Amniotic stem cell (primary cell): ENCODE measurements at regions not wholly inside any gene's neighbourhood (a gene's known extent, or its start where the extent isn't known, plus 50 kb on each side); places are given as distances from the start of the nearest gene placed in this dataset.

ENCODE experiments used
- DNase-seq: peaks from one replicate; lab custom pipeline; 2025; lab: John Stamatoyannopoulos, UW

DNA sequence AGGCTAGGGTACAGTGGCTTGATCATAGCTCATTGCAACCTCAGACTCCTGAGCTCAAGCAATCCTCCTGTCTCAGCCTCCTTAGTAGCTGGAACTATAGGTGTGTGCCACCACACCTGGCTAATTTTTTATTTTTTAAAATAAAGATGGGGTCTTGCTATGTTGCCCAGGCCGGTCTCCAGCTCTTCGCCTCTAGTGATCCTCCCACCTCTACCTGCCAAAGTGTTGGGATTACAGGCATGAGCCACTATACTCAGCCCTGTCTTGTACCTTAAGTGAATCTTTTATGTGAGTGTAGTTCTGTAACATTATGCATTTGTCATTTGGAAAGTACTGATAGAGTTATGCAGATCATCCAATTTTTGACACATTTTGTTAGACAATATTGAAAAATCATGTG lies 66.9 kb upstream of the C15orf39 start:
- DNase-seq: no peak

DNA sequence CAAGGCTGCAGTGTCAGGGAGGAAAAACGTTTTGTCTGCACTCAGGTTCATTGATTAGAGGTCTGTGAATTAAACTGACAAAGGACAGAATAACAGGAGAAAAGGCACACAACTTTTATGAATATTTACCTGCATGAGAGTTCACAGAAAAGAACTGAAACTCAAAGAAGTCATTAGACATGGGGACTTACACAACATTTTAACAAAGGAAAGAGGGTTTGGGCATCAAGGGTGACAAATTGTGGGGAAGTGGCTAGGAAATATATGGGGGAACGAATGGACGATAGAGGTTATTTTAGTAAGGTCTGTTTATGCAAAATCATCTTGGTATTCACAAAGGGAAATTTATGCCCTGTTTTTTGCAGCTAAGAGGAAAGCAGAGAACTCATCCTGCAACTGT lies 65.6 kb upstream of the C15orf39 start:
- no peak for DNase-seq

DNA sequence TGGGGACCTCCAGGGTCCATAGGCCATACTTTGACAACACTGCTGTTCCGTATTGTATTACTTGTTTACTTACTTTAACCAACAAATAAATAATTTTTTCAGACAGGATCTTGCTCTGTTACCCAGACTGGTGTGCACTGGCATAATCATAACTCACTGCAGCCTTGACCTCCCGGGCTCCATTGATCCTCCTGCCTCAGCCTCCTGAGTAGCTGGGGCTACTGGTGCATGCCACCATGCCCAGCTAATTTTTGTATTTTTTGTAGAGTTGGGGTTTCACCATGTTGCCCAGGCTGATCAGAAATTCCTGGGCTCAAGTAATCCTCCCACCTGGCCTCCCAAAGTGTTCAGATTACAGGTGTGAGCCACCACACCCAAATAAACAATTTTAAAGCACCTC lies 64.9 kb upstream of the C15orf39 start:
- DNase-seq: no peak

DNA sequence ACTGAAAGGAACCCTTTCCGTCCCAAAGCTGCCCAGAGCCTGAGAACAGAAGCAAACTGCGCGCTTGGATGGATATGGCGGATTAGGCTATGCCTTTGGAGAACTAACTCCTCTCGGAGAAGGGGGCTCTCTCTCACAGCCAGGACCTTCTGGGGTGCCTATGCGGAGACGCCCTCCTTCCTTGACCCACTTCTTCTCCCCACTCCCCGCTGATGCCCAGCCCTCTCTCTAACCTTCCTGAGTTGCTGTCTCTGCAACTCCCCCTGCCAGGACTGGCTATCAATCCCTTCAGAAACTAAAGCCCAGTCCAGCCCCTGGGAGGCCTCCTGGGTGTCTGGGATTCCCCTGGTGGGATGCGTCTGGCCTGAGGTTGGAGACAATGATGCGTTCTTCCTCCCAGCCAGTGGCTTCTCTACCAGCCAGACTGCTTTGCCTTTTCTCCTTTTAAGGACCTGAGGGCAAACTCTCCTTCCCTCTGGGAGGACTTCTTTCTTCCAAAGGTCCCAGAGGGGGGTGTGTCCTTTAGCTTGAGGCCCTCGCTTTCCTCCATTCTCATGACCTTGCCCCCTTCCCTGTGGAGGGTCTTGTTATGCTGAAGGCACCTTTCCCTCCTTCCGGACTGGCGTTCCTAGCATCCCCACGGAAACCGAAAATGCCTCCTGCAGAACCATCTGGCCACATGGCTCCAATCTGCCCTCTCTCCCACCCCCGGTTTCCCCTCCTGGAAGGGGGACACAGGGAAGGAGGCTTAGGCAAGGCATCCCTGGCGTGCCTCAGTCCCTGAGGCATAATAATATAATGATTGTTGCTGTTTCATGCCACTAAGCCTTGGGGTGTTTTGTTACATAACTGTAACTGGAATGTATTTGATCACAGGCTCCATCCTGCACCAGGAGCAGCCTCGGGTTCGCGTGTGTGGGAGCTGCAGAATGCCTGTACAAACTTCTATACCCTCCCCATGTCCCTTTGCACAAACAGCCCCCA lies 63.4 kb upstream of the C15orf39 start:
- DNase-seq: peak; percentile 24

DNA sequence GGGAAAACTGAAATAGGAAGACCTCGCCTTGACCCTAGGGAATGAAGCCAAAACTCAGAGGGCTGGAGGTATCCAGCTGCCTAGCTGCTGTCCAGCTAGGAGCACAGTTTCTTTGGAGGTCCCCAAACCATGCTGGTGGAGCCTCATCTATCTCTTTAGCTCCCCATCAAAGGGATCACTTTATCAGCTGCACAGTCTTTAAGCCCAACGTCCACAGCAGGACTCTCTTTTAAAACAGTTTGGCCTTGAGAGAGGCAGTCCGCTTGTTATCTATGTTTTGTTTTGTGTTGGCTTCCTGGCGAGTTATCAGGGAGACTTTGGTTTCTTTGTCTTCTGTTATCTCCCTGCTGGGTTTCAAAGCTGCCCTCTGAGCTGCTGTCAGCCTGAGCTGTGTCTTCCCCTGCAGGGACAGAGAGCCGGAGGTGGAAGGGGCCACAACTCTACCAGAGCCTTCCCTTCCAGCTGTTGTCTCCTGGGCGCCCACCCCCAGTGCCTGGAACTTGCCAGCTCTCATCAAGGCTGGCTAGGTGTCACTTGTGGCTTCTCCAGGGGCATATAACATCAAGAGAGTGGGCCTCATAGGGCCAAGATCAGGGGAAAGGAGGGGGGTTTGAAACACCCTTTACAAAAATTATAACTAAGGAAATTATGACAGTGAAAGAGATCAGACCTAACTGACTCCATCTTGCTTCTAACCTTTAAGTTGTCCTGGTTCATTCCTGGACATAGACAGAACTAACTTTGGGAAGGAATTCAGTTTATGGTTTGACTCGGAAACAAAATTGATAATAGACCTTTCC lies 61.4 kb upstream of the C15orf39 start:
- DNase-seq: no peak

DNA sequence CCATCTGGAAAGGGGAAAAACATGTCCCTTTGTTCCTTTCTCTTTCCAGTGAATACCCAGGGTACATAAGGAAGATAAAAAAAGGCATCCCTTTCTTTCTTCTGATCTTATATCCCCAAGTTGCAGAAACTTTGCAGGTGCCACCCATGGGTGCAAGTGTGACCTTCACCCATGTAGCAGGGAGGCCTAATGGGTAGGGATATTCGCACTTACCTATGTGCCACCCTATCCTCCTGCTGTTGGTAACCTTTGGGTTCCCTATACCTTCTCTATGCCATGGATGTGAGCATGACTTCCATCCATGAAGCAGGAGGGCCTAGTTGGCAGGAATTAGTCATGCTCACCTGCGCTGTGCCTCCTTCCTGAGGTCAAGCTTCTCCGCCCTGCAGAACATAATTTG lies 59.2 kb upstream of the C15orf39 start:
- no peak for DNase-seq

DNA sequence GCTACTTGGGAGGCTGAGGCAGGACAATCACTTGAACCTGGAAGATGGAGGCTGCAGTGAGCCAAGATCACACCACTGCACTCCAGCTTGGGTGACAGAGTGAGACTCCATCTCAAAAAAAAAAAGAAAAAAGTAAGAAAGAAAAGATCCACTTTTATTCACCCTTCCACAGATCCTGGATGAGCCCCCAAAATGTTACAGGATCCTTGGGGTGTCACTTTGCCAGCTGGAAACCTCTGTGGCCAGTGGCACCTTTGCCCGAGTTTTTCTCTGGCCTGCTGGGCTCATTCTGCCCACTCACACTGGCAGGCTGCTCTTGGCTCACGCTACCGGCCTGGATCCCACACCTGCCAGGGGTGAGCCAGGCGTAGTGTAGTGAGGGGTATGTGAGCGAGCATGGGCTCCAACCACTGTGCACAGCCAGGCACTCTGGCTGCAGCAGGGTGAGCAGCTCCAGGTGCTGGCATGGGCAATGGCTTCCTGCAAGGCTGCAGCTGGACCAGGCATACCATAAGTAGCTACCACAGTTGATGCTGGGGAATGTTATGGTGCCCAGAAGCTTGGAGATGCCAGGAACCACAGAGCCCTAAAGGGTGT lies 57.8 kb upstream of the C15orf39 start:
- DNase-seq: no peak

DNA sequence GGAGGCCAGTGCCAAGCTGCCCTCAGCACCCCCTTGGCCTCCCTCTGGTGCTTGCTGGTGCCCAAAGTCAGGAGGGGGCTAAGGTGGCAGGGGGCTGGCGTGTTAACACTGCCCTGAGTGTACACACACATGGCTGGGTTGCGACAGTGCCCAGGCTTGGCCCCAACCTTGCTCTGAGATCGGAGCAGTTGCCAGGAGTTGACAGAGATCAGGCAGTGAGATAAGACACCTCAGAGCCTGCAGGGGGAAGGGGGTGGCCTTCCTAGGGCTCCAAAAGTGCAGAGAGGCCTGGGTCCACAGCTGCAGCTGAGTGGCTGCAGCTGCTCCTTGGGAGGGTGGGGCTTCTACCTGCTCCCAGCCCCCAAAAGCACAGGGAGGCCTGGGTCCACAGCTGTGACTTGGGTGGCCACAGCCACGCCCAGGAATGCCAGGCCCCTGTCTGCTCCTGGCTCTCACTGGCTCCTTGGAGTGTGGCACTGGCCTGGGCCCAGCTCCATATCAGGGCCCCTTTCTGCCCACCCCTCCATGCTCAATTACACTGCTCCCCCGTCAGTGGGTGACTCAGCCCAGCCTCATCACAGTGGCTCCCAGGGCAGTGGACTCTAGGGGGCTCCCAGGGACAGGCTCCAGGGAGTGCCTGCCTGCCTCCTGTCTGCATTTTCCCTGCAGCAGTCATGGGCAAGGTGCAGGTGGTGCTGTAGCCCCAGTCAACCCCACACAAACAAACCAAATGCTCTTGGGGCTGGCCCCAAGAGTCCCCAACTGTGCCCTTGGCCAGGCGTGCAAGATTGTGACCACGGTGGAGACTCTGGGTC lies 56.4 kb upstream of the C15orf39 start:
- DNase-seq: no peak

DNA sequence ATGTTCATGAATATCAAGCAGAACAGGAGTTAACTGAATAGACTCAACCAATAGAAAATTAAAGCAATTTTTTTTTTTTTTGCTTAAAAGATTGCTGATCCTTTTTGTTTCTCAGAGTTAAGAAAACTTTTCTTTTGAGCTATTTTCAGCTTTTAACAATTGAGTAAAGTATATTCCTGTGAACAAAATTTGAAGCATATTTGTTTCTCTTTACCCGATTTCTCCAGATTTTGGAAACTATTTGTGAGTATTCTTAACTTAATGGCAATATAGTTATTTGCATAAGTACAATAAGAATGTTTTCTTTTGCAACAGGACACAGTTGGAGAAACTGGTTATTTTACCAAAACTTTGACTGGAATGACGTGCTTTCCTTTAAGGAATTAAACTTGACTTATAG lies 53.4 kb upstream of the C15orf39 start:
- no peak for DNase-seq

DNA sequence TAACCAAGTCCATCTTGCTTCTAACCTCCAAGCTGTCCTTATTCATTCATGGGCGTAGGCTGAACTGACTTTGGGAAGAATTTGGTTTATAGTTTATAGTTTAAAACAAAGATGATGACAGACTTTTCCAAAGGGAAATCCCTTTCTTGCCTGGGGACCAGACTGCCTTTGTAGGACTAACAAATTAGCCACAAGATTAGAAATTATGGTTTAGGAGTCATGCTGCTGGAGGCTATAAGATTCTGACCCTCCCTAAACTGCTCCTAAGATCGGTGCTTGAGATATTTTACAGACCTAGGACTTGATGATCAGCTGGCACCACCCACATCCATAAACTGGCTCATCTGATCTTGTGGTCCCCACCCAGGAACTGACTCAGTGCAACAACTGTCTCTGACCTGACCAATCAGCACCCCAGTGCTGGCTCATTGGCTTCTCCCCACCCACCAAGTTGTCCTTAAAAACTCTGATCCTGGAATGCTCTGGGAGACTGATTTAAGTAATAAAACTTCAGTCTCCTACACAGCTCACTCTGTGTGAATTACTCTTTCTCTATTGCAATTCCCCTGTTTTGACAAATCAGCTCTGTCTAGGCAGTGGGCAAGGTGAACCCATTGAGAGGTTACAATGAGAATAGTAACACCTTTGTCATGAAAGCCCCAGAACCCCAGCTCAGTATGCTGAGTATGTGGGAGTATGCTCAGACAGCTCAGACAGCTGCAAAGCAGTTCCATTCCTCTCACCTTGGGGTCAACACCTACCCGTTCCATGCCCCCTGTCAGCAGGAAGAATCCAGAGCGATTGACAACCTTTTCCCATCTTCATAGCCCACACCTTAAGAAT lies 51.6 kb upstream of the C15orf39 start:
- DNase-seq: peak; percentile 56

DNA sequence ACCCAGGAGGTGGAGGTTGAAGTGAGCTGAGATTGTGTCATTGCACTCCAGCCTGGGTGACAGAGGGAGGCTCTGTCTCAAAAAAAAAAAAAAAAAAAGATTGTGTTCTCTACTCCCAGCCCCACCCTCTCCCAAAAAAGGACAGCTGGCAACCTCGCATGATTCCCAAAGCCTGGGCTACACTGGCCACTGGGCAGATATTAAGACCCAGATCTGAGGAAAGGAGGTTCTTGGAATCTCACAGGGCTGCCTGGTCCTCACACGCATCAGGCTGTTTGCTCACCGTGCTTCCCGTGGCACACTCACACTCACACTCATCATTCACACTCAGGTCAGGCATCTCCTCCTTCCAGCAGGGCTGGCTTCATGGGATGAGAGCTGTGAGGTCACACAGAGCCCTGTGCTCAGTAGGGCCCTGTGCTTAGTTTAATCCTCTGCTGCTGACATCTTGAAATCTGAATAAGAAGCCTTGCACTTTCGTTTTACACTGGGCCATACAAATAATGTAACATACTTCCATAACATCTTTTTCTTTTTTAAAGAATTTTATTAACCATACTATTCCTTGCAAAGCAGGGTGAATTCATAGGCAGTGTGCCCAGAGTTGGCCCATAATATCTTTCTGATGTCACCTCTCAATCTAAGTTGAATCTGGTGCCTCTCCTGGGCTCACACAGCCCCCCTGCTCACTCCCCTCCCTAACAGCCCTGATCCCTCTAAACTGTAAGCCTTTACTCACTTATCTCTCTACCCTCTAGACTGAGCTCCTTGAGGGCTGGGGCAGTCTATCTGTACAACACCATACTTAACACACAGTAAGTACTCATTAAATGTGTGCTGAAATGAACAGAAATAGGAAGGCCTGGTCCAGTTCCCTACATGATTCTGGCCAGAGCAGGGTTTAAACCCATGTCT lies 50.2 kb upstream of the C15orf39 start:
- no peak for DNase-seq
